GM12878 (cell line): ENCODE measurements at regions not wholly inside any gene's neighbourhood (a gene's known extent, or its start where the extent isn't known, plus 50 kb on each side); places are given as distances from the start of the nearest gene placed in this dataset.
"Not testable (repeated sequence)": the region's sequence is repeated elsewhere in the genome, so short reads cannot be mapped to it uniquely, and the experiment has no call there.

Experiments
- ATAC-seq: fragments of 200-7000 bp; cut with Tn5 transposase; 3 replicates; pipeline ENCODE4 v1.9.1; 2020; ENCODE audit warnings: mild to moderate bottlenecking, moderate library complexity
- BruUV-seq: library from RNA; stranded (reverse); fragments of 400-500 nt; replicated peaks from 2 replicates; lab custom pipeline; 2021; lab: Mats Ljungman, UMichigan
- CTCF ChIA-PET: fragments of 300-600 bp; sonication (Branson Sonifier 250); formaldehyde crosslinking; extraction: SDS; loops from one replicate; lab custom pipeline; 2021; ENCODE audit warnings: inconsistent platforms; lab: Yijun Ruan, JAX
- POLR2A ChIA-PET: fragments of 350-600 bp; formaldehyde crosslinking; extraction: SDS; loops from one replicate; lab custom pipeline; 2021; ENCODE audit warnings: inconsistent platforms; lab: Charles Lee
- RAD21 ChIA-PET: fragments of 300-600 bp; sonication (Branson Sonifier 250); formaldehyde crosslinking; loops from one replicate; lab custom pipeline; 2023; ENCODE audit warnings: antibody characterized with exemption; ENCODE audit not compliant: unreplicated experiment; lab: Charles Lee
- SMC1A ChIA-PET: fragments of 300-600 bp; sonication (Branson Sonifier 250); formaldehyde crosslinking; loops from one replicate; lab custom pipeline; 2023; ENCODE audit not compliant: unreplicated experiment, uncharacterized antibody; lab: Charles Lee
- DNase-seq: peaks from one replicate; pipeline ENCODE4 v3.0.0-alpha.2; 2011; ENCODE audit warnings: low read depth, low spot score
- FAIRE-seq: peaks from 3 replicates; lab custom pipeline; 2011; peaks lifted over from hg19 to GRCh38; lab: Jason Lieb, UNC
- H2AFZ ChIP-seq: 2 replicates; pipeline ENCODE4 v1.6.0; 2011; ENCODE audit warnings: low read depth, low read length, control low read depth; ENCODE audit not compliant: control insufficient read depth
- H3K27ac ChIP-seq: 2 replicates; pipeline ENCODE4 v1.5.1; 2011; ENCODE audit warnings: control low read depth; ENCODE audit not compliant: control insufficient read depth, insufficient read depth
- H3K27me3 ChIP-seq, 2 experiments: replicated peaks in 1 of 2; 2 replicates each; pipeline versions ENCODE4 v1.6.0 to v1.6.1; 2011; ENCODE audit warnings: low read length in 1 of 2; ENCODE audit not compliant: control insufficient read depth in 2 of 2, insufficient read depth in 2 of 2
- H3K36me3 ChIP-seq, 2 experiments: 2 replicates each; pipeline ENCODE4 v1.5.1; 2011; ENCODE audit warnings: low read length in 1 of 2; ENCODE audit not compliant: control insufficient read depth in 2 of 2, insufficient read depth in 2 of 2
- H3K4me1 ChIP-seq: 2 replicates; pipeline ENCODE4 v1.6.1; 2011; ENCODE audit warnings: mild to moderate bottlenecking, low read length, moderate library complexity, mixed read lengths; ENCODE audit not compliant: control insufficient read depth, insufficient read depth
- H3K4me2 ChIP-seq: 2 replicates; pipeline ENCODE4 v1.6.0; 2011; ENCODE audit warnings: control low read depth; ENCODE audit not compliant: control insufficient read depth, insufficient read depth
- H3K4me3 ChIP-seq: fragments of 200-600 bp; sonication (generic); 2 replicates; pipeline ENCODE4 v1.5.1; 2016
- H3K79me2 ChIP-seq: 2 replicates; pipeline ENCODE4 v1.6.0; 2011; ENCODE audit warnings: low read length; ENCODE audit not compliant: control insufficient read depth, insufficient read depth
- H3K9ac ChIP-seq: 2 replicates; pipeline ENCODE4 v1.8.0; 2011; ENCODE audit warnings: low read length, control low read depth, mixed read lengths; ENCODE audit not compliant: control insufficient read depth, insufficient read depth
- H3K9me3 ChIP-seq: replicated peaks from 3 replicates; pipeline ENCODE4 v1.5.1; 2011; ENCODE audit warnings: mild to moderate bottlenecking, low read length; ENCODE audit not compliant: control insufficient read depth, insufficient read depth
- H4K20me1 ChIP-seq: 2 replicates; pipeline ENCODE4 v1.6.0; 2011; ENCODE audit not compliant: control insufficient read depth, insufficient read depth
- WGBS: methylation state at CpG from one replicate; pipeline ENCODE4 v1.1.6; 2016; ENCODE audit warnings: low lambda C conversion rate; ENCODE audit not compliant: insufficient replicate concordance, insufficient coverage; ENCODE audit errors: missing lambda C conversion rate; 5-methylcytosine and 5-hydroxymethylcytosine counted together
- in situ Hi-C: fragments of 300-500 bp; cut with MboI; formaldehyde crosslinking; loops from 9 replicates; pipeline ENCODE4 v1.14.3; 2018; ENCODE audit warnings: mixed read lengths
- intact Hi-C: fragments of 100-400 bp; cut with micrococcal nuclease; formaldehyde crosslinking; loops from one replicate; pipeline ENCODE4 v1.14.2; 2022; ENCODE audit not compliant: unreplicated experiment

- H4K20me1 ChIP-seq, H3K9ac ChIP-seq, FAIRE-seq, H3K4me2 ChIP-seq, in situ Hi-C loops, H2AFZ ChIP-seq, H3K4me3 ChIP-seq, H3K79me2 ChIP-seq, SMC1A ChIA-PET, H3K27ac ChIP-seq, H3K4me1 ChIP-seq, intact Hi-C loops, CTCF ChIA-PET, DNase-seq, RAD21 ChIA-PET, H3K36me3 ChIP-seq, BruUV-seq, H3K9me3 ChIP-seq, H3K27me3 ChIP-seq, POLR2A ChIA-PET, ATAC-seq: not testable (repeated sequence)
These were observed 2806.6 kb downstream of the RPIA start for GRCh38 chr2:91498065-91498449.

- H3K4me2 ChIP-seq, intact Hi-C loops, H3K27me3 ChIP-seq, H3K36me3 ChIP-seq, H4K20me1 ChIP-seq, H3K4me3 ChIP-seq, ATAC-seq, H3K9ac ChIP-seq, H3K4me1 ChIP-seq, in situ Hi-C loops, CTCF ChIA-PET, DNase-seq, H3K27ac ChIP-seq, RAD21 ChIA-PET, FAIRE-seq, POLR2A ChIA-PET, H3K9me3 ChIP-seq, BruUV-seq, H3K79me2 ChIP-seq, SMC1A ChIA-PET, H2AFZ ChIP-seq: not testable (repeated sequence)
- 35% methylated on average over 2 of the region's 2 CpGs for WGBS
These were observed 2807.2 kb downstream of the RPIA start for GRCh38 chr2:91498513-91499250.

GRCh38 chr2:91499431-91500050 lies 2808.1 kb downstream of the RPIA start:
- ATAC-seq, H3K27me3 ChIP-seq, FAIRE-seq, H4K20me1 ChIP-seq, H3K4me3 ChIP-seq, H3K9ac ChIP-seq, POLR2A ChIA-PET, H3K27ac ChIP-seq, intact Hi-C loops, BruUV-seq, H3K4me1 ChIP-seq, in situ Hi-C loops, H3K4me2 ChIP-seq, CTCF ChIA-PET, RAD21 ChIA-PET, H2AFZ ChIP-seq, SMC1A ChIA-PET, H3K36me3 ChIP-seq, DNase-seq, H3K79me2 ChIP-seq, H3K9me3 ChIP-seq: not testable (repeated sequence)
- 20% methylated on average over 5 of the region's 5 CpGs for WGBS

- intact Hi-C loops, RAD21 ChIA-PET, H3K4me1 ChIP-seq, CTCF ChIA-PET, H4K20me1 ChIP-seq, FAIRE-seq, SMC1A ChIA-PET, H3K79me2 ChIP-seq, H3K27me3 ChIP-seq, H3K9ac ChIP-seq, in situ Hi-C loops, H3K27ac ChIP-seq, BruUV-seq, H3K4me3 ChIP-seq, ATAC-seq, H3K36me3 ChIP-seq, DNase-seq, POLR2A ChIA-PET, H3K4me2 ChIP-seq, H2AFZ ChIP-seq, H3K9me3 ChIP-seq: not testable (repeated sequence)
- WGBS = 20% methylated on average over 5 of the region's 6 CpGs
These were observed 2808.9 kb downstream of the RPIA start for GRCh38 chr2:91500246-91500977.
